Prostate gland (tissue), 2 donors: ENCODE measurements at regions not wholly inside any gene's neighbourhood (a gene's known extent, or its start where the extent isn't known, plus 50 kb on each side); places are given as distances from the start of the nearest gene placed in this dataset.

Source experiments
- DNase-seq: peaks from one replicate; pipeline ENCODE4 v3.0.0-alpha.2; 2019; ENCODE audit warnings: low spot score
- H3K27ac ChIP-seq, 2 donors: fragments of 200-600 bp; sonication (generic); 2 replicates each; pipeline ENCODE4 v1.5.1; 2017 to 2019
- H3K27me3 ChIP-seq: fragments of 200-600 bp; sonication (generic); replicated peaks from 2 replicates; pipeline ENCODE4 v1.5.1; 2019; ENCODE audit not compliant: insufficient read depth
- H3K36me3 ChIP-seq, 2 donors: fragments of 200-600 bp; sonication (generic); 1 replicate in 1 of 2; 2 replicates in 1 of 2; pipeline versions ENCODE4 v1.5.1 to v1.8.1; 2017 to 2019
- H3K4me1 ChIP-seq: fragments of 200-600 bp; sonication (generic); replicated peaks from 2 replicates; pipeline ENCODE4 v1.5.1; 2019
- H3K4me3 ChIP-seq, 2 donors: fragments of 200-600 bp; sonication (generic); 2 replicates each; pipeline ENCODE4 v1.5.1; 2017 to 2019
- H3K9me3 ChIP-seq: fragments of 200-600 bp; sonication (generic); 2 replicates; pipeline ENCODE4 v1.5.1; 2017
- POLR2A ChIP-seq: fragments of 450-650 bp; IDR thresholded peaks from one replicate; pipeline ENCODE4 v1.6.1; 2016; ENCODE audit warnings: antibody characterized with exemption, mild to moderate bottlenecking
- POLR2AphosphoS5 ChIP-seq: sonication (generic); formaldehyde crosslinking; IDR thresholded peaks from one replicate; pipeline ENCODE4 v1.6.1; 2017; ENCODE audit warnings: antibody characterized with exemption
- WGBS: methylation state at CpG from one replicate; pipeline ENCODE4 v1.1.5; 2018; 5-methylcytosine and 5-hydroxymethylcytosine counted together
- intact Hi-C: fragments of 100-400 bp; cut with DNase I; formaldehyde crosslinking; loops from one replicate; pipeline ENCODE4 v1.14.2; 2022
- TF ChIP-seq, protein P1 (sequence below), 4 experiments: fragments of 200-600 bp in 2 of 4; fragments of 450-650 bp in 2 of 4; sonication (generic) in 2 of 4; IDR thresholded peaks; 1 replicate in 3 of 4; 2 replicates in 1 of 4; pipeline ENCODE4 v1.5.1; 2016 to 2019; ENCODE audit warnings: antibody characterized with exemption in 4 of 4, mild to moderate bottlenecking in 2 of 4, moderate library complexity in 2 of 4

DNA sequence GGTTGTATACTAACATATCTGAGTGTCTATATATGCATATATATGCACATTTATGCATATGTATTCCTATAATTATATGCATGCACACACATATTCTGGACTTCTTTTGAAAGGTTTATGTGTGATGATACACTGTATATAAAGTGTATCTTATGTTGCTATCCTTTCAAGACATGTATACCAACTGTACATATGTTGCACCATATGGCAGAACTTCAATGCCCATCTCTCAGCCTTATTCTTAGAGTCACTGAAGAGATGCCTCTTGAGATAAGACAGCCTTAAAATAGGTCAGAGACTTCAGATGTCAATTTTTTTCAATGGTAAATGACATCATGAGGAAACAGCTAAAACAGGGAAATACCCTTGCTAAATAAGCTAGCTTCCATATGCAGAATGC lies 461.4 kb downstream of the SPATA31D1 start:
- Histone ChIP-seq H3K4me3 (no peak overlapping the region), H3K27me3 (no peaks in the 10 kb centered on the region), H3K36me3 (no peaks in the 10 kb centered on the region), H3K9me3 (no peaks in the 10 kb centered on the region), H3K4me1 (no peaks in the 10 kb centered on the region), H3K27ac (no peak overlapping the region)
- no peak for DNase-seq
- intact Hi-C loops, result no loop called here
- TF ChIP-seq, protein P1, sequence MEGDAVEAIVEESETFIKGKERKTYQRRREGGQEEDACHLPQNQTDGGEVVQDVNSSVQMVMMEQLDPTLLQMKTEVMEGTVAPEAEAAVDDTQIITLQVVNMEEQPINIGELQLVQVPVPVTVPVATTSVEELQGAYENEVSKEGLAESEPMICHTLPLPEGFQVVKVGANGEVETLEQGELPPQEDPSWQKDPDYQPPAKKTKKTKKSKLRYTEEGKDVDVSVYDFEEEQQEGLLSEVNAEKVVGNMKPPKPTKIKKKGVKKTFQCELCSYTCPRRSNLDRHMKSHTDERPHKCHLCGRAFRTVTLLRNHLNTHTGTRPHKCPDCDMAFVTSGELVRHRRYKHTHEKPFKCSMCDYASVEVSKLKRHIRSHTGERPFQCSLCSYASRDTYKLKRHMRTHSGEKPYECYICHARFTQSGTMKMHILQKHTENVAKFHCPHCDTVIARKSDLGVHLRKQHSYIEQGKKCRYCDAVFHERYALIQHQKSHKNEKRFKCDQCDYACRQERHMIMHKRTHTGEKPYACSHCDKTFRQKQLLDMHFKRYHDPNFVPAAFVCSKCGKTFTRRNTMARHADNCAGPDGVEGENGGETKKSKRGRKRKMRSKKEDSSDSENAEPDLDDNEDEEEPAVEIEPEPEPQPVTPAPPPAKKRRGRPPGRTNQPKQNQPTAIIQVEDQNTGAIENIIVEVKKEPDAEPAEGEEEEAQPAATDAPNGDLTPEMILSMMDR (IDR thresholded peaks at IDR 0.05), result no peak
- TF ChIP-seq POLR2A (no peak), POLR2AphosphoS5 (no peak)

DNA sequence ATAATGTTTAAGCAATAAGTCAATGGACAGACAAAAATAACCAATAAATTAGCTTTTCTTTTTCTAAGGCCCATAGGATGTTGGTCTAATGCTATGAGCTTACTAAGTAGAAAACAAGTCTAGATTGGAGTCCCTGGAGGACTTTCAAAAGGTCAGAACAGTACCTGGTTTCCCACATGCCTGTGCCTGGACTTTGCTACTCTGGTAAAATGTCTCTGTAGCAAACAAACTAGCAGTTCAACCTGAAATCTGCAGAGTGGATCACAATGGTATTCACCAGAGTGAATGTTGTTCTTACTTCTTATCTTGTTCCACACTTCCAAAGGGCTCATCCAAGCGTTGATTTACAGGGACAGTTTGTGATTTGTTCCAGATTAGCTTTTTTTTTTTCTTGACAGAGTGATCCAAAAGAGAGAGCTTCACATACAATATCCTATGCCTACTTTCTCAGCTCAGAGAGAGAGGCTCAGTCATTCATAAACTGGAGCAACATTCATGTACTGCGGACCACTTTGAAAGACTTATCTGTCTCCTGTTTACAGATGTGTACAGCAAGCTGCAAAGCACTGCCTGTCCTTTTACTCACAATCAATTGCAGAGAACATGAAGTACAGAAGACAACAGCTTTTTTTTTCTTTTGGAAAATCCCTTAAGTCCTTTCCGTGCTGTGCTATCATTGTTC lies 466.1 kb downstream of the SPATA31D1 start:
- Histone ChIP-seq H3K4me3 (no peak overlapping the region), H3K27ac (no peak overlapping the region), H3K36me3 (no peaks in the 10 kb centered on the region), H3K4me1 (no peaks in the 10 kb centered on the region), H3K27me3 (no peaks in the 10 kb centered on the region), H3K9me3 (no peaks in the 10 kb centered on the region)
- 34% methylated on average over 3 of the region's 3 CpGs for WGBS
- intact Hi-C loops, result no loop called here
- no peak for DNase-seq
- TF ChIP-seq POLR2AphosphoS5 (no peak), POLR2A (no peak)
- TF ChIP-seq, protein P1 (IDR thresholded peaks at IDR 0.05), result no peak

DNA sequence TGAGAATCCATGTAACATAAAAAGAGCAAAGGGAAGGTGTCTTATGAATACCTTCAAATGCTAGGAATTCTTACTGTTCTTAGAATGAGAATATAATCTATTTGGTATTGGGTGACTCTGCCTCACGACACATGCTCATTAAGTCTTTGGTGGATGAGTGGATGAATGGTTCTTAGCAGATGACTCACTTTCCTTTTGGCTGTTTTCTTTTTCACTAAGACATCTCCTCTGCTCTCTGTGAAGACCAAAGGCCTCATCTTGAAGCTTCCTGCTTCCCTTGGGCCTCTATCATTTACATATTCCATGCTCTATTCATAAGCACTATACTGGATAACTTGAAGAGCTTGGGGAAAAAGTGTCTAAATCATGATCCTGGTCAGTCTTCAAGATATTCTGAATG lies 468.1 kb downstream of the SPATA31D1 start:
- TF ChIP-seq, protein P1 (IDR thresholded peaks at IDR 0.05), result no peak
- TF ChIP-seq POLR2AphosphoS5 (no peak), POLR2A (no peak)
- Histone ChIP-seq H3K36me3 (no peaks in the 10 kb centered on the region), H3K27me3 (no peaks in the 10 kb centered on the region), H3K9me3 (no peaks in the 10 kb centered on the region), H3K4me3 (no peak overlapping the region), H3K4me1 (no peaks in the 10 kb centered on the region), H3K27ac (no peak overlapping the region)
- 90% methylated on average over 1 of the region's 1 CpG for WGBS
- intact Hi-C loops, result no loop called here
- no peak for DNase-seq

DNA sequence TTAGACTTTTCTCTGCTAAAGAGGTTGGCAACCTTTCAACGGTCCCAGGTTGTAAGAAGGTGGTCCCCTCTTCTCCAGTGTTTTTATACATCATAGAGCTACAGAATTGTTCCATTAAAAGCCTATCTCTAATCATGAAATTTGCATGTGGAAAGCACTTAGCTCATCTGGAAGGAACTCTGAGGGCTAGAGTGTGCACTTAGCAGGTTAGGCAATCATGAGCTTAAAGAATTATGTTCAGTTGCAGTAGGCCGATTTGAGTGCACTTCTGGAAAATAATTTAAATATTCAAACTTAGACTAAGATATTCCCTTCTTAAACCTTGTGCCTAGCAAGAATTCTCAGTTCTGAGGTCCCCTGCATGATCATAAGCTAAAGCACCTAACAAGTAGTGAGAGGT lies 468.7 kb downstream of the SPATA31D1 start:
- intact Hi-C loops, result no loop called here
- Histone ChIP-seq H3K4me3 (no peak overlapping the region), H3K36me3 (no peaks in the 10 kb centered on the region), H3K4me1 (no peaks in the 10 kb centered on the region), H3K27me3 (no peaks in the 10 kb centered on the region), H3K9me3 (no peaks in the 10 kb centered on the region), H3K27ac (no peak overlapping the region)
- 83% methylated on average over 2 of the region's 2 CpGs for WGBS
- DNase-seq, result no peak
- no peak for TF ChIP-seq POLR2AphosphoS5
- TF ChIP-seq POLR2A, result no peak
- TF ChIP-seq, protein P1 (IDR thresholded peaks at IDR 0.05), result no peak

DNA sequence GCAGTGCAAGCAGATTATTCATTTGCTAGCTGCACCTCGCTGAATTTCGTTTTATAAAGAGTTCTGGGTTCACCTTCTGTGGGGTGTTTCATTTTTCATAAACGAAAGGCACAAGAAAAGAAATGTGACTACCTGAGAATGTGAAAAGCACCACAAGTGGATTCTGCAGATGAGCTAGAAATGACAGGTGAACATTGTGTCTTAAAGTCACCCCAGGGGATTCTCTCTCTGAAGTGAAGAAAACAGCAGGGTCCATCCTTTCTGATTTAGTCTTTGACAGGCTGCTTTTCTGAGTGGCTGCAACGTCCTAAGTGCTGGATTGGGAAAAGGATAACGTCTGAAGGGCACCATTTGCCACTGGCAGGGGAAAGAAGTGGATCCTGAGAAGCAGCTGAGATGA lies 469.3 kb downstream of the SPATA31D1 start:
- no peak overlapping the region for H3K4me3 ChIP-seq
- TF ChIP-seq POLR2AphosphoS5, result no peak
- no peak for TF ChIP-seq POLR2A
- intact Hi-C loops, result no loop called here
- DNase-seq, result no peak
- no peaks in the 10 kb centered on the region for H3K4me1 ChIP-seq
- no peaks in the 10 kb centered on the region for H3K27me3 ChIP-seq
- H3K36me3 ChIP-seq, result no peaks in the 10 kb centered on the region
- H3K9me3 ChIP-seq, result no peaks in the 10 kb centered on the region
- WGBS, result 88% methylated on average over 5 of the region's 5 CpGs
- H3K27ac ChIP-seq, result no peak overlapping the region
